Stomach (tissue), 8 donors: ENCODE measurements at regions not wholly inside any gene's neighbourhood (a gene's known extent, or its start where the extent isn't known, plus 50 kb on each side); places are given as distances from the start of the nearest gene placed in this dataset.

Experiments used
- DNase-seq, 2 donors: peaks; one replicate each; pipeline versions ENCODE4 v3.0.0 to v3.0.0-alpha.2; 2013 to 2019
- H3K27ac ChIP-seq, 5 donors: fragments of 200-600 bp in 4 of 5; sonication (generic) in 4 of 5; one replicate each; pipeline ENCODE4 v1.5.1; 2013 to 2019; ENCODE audit warnings: mild to moderate bottlenecking in 1 of 5, moderate library complexity in 1 of 5
- H3K27me3 ChIP-seq, 3 donors: fragments of 200-600 bp; sonication (generic); one replicate each; pipeline ENCODE4 v1.5.1; 2017 to 2019; ENCODE audit warnings: mixed run types in 1 of 3
- H3K36me3 ChIP-seq, 4 donors: fragments of 200-600 bp; sonication (generic); 1 replicate in 3 of 4; 2 replicates in 1 of 4; pipeline ENCODE4 v1.5.1; 2016 to 2019
- H3K4me1 ChIP-seq, 4 donors: fragments of 200-600 bp; sonication (generic); one replicate each; pipeline ENCODE4 v1.5.1; 2016 to 2019
- H3K4me3 ChIP-seq, 4 donors: fragments of 200-600 bp; sonication (generic) in 3 of 4; one replicate each; pipeline ENCODE4 v1.5.1; 2016 to 2019; ENCODE audit warnings: mild to moderate bottlenecking in 1 of 4
- H3K9me3 ChIP-seq, 4 donors: fragments of 200-600 bp; sonication (generic); one replicate each; pipeline ENCODE4 v1.5.1; 2016 to 2019
- CTCF ChIP-seq, 7 experiments: fragments of 450-650 bp in 4 of 7; fragments of 200-600 bp in 3 of 7; sonication (generic) in 3 of 7; IDR thresholded peaks; one replicate each; pipeline ENCODE4 v1.5.1; 2016 to 2019; ENCODE audit warnings: antibody characterized with exemption in 7 of 7, control low read depth in 2 of 7, mild to moderate bottlenecking in 1 of 7
- EP300 ChIP-seq: sonication (generic); formaldehyde crosslinking; IDR thresholded peaks from one replicate; pipeline ENCODE4 v1.6.1; 2017; ENCODE audit warnings: antibody characterized with exemption
- POLR2A ChIP-seq, 4 donors: fragments of 450-650 bp; IDR thresholded peaks; one replicate each; pipeline ENCODE4 v1.6.1; 2016; ENCODE audit warnings: antibody characterized with exemption in 4 of 4, control low read depth in 2 of 4, mild to moderate bottlenecking in 1 of 4, moderate library complexity in 1 of 4
- POLR2AphosphoS5 ChIP-seq, 3 donors: sonication (generic); formaldehyde crosslinking; IDR thresholded peaks; one replicate each; pipeline ENCODE4 v1.6.1; 2016; ENCODE audit warnings: antibody characterized with exemption in 3 of 3
- WGBS, 5 donors: extraction: QIAGEN DNeasy Blood & Tissue Kit in 3 of 5; methylation state at CpG; one replicate each; pipeline versions ENCODE4 v1.1.5 to v1.1.7; 2013 to 2018; 5-methylcytosine and 5-hydroxymethylcytosine counted together
- intact Hi-C: fragments of 100-400 bp; cut with DNase I; formaldehyde crosslinking; loops from one replicate; pipeline ENCODE4 v1.15.1; 2023; ENCODE audit warnings: low total_unique reads
- donor health status: healthy with polysubstance abuse.
- donor health status: Bipolar disorder and iron deficiency.
- donor health status: healthy.

GRCh38 chr6:139538366-139538765 is 163.9 kb upstream of the CITED2 start:
- 84 to 92% (median 88%) methylated on average over 7 of the region's 7 CpGs for WGBS, 5 donors
- H3K27ac ChIP-seq: peak overlapping the region in 4 of 5 donors; percentile 71 to 79 (median 76)
- no peaks in the 10 kb centered on the region for H3K27me3 ChIP-seq
- H3K4me3 ChIP-seq: no peak overlapping the region
- no peak for DNase-seq
- intact Hi-C loops: no loop called here
- no peaks in the 10 kb centered on the region for H3K9me3 ChIP-seq
- no peaks in the 10 kb centered on the region for H3K36me3 ChIP-seq
- no peak for TF ChIP-seq EP300
- H3K4me1 ChIP-seq: peaks cover 40 to 72% (median 61%) of the 10 kb centered on the region in 4 donors

GRCh38 chr6:139536751-139537617 is 162.5 kb upstream of the CITED2 start:
- no peak overlapping the region for H3K4me3 ChIP-seq
- no peaks in the 10 kb centered on the region for H3K9me3 ChIP-seq
- DNase-seq: peak; percentile 49 to 61
- WGBS, 5 donors: 34 to 65% (median 42%) methylated on average over 8 of the region's 8 CpGs
- intact Hi-C loops: no loop called here
- H3K36me3 ChIP-seq: no peaks in the 10 kb centered on the region
- no peaks in the 10 kb centered on the region for H3K27me3 ChIP-seq
- no peak for TF ChIP-seq POLR2AphosphoS5 (IDR thresholded peaks at IDR 0.05)
- TF ChIP-seq POLR2A (IDR thresholded peaks at IDR 0.05): no peak
- no peak for TF ChIP-seq EP300
- no peak for TF ChIP-seq CTCF (IDR thresholded peaks at IDR 0.05)
- peak overlapping the region; percentile 65 to 79 (median 75) for H3K27ac ChIP-seq
- H3K4me1 ChIP-seq: peaks cover 43 to 80% (median 64%) of the 10 kb centered on the region in 4 donors

GRCh38 chr6:139534472-139535115 is 160.1 kb upstream of the CITED2 start:
- WGBS, 5 donors: 6 to 29% (median 19%) methylated on average over 5 of the region's 5 CpGs

GRCh38 chr6:139533573-139534471 is 159.4 kb upstream of the CITED2 start:
- Histone ChIP-seq H3K9me3 (no peaks in the 10 kb centered on the region), H3K36me3 (no peaks in the 10 kb centered on the region), H3K27me3 (no peaks in the 10 kb centered on the region), H3K4me3 (no peak overlapping the region), H3K27ac (peak overlapping the region; percentile 52 to 78 (median 71)), H3K4me1 (peaks cover 32 to 71% (median 54%) of the 10 kb centered on the region in 4 donors)
- intact Hi-C loops: no loop called here
- 20 to 35% (median 33%) methylated on average over 11 of the region's 11 CpGs for WGBS, 5 donors
- TF ChIP-seq POLR2A (IDR thresholded peaks at IDR 0.05): no peak
- TF ChIP-seq POLR2AphosphoS5 (IDR thresholded peaks at IDR 0.05): peak in 2 of 3 donors; percentile 26 to 37
- TF ChIP-seq CTCF (IDR thresholded peaks at IDR 0.05): no peak
- DNase-seq: peak; percentile 55 to 66

More at GRCh38 chr6:139534472-139535115, 160.1 kb upstream of the CITED2 start:
- DNase-seq: peak in 1 of 2 donors; percentile 32
- peak overlapping the region; percentile 52 to 78 (median 71) for H3K27ac ChIP-seq
- intact Hi-C loops: no loop called here
- peaks cover 32 to 78% (median 55%) of the 10 kb centered on the region in 4 donors for H3K4me1 ChIP-seq
- no peak for TF ChIP-seq POLR2AphosphoS5 (IDR thresholded peaks at IDR 0.05)
- no peak for TF ChIP-seq EP300
- no peak for TF ChIP-seq POLR2A (IDR thresholded peaks at IDR 0.05)
- TF ChIP-seq CTCF (IDR thresholded peaks at IDR 0.05): no peak
- H3K9me3 ChIP-seq: no peaks in the 10 kb centered on the region
- H3K4me3 ChIP-seq: no peak overlapping the region
- no peaks in the 10 kb centered on the region for H3K36me3 ChIP-seq
- no peaks in the 10 kb centered on the region for H3K27me3 ChIP-seq
